ENCODE measurements at regions not wholly inside any gene's neighbourhood (a gene's known extent, or its start where the extent isn't known, plus 50 kb on each side); places are given as distances from the start of the nearest gene placed in this dataset.

GRCh38 chr1:234942012-234942332 lies 186.7 kb downstream of the TOMM20 start:
- Histone ChIP-seq H3K27me3 (replicated peaks; ENCODE audit: insufficient read depth) (no peaks in the 10 kb centered on the region), H3K36me3 (no peaks in the 10 kb centered on the region), H3K27ac (no peak overlapping the region), H3K4me3 (no peak overlapping the region), H3K9me3 (no peaks in the 10 kb centered on the region), H3K4me1 (ENCODE audit: control insufficient read depth in 1 of 2, low read depth in 2 of 2) (peaks cover 4 to 13% of the 10 kb centered on the region in 2 donors)
- no peak for TF ChIP-seq CTCF (IDR thresholded peaks at IDR 0.05)
- DNase-seq (ENCODE audit: low spot score) (no peak), ATAC-seq (ENCODE audit: insufficient number of reproducible peaks, low FRiP score, low read depth) (no peak)

GRCh38 chr1:234941321-234942011 lies 187.2 kb downstream of the TOMM20 start:
- TF ChIP-seq CTCF (IDR thresholded peaks at IDR 0.05) = no peak
- no peaks in the 10 kb centered on the region for H3K36me3 ChIP-seq
- DNase-seq (ENCODE audit: low spot score) (no peak), ATAC-seq (ENCODE audit: insufficient number of reproducible peaks, low FRiP score, low read depth) (no peak)
- no peaks in the 10 kb centered on the region for H3K27me3 ChIP-seq (replicated peaks; ENCODE audit: insufficient read depth)
- no peaks in the 10 kb centered on the region for H3K9me3 ChIP-seq
- no peak overlapping the region for H3K4me3 ChIP-seq
- peaks cover 4 to 13% of the 10 kb centered on the region in 2 donors for H3K4me1 ChIP-seq (ENCODE audit: control insufficient read depth in 1 of 2, low read depth in 2 of 2)
- H3K27ac ChIP-seq = no peak overlapping the region

- DNase-seq (ENCODE audit: low spot score) = no peak
- Histone ChIP-seq H3K36me3 (no peaks in the 10 kb centered on the region), H3K27ac (no peak overlapping the region), H3K27me3 (replicated peaks; ENCODE audit: insufficient read depth) (no peaks in the 10 kb centered on the region), H3K9me3 (no peaks in the 10 kb centered on the region), H3K4me1 (ENCODE audit: control insufficient read depth in 1 of 2, low read depth in 2 of 2) (peaks cover 4 to 13% of the 10 kb centered on the region in 2 donors), H3K4me3 (no peak overlapping the region)
- TF ChIP-seq CTCF (IDR thresholded peaks at IDR 0.05) = no peak
- ATAC-seq (ENCODE audit: insufficient number of reproducible peaks, low FRiP score, low read depth) = no peak
Observed at GRCh38 chr1:234940841-234941240, 187.8 kb downstream of the TOMM20 start.

GRCh38 chr1:234938924-234939323 lies 189.7 kb downstream of the TOMM20 start:
- Histone ChIP-seq H3K27ac (no peak overlapping the region), H3K36me3 (no peaks in the 10 kb centered on the region), H3K4me3 (no peak overlapping the region), H3K9me3 (no peaks in the 10 kb centered on the region), H3K4me1 (ENCODE audit: control insufficient read depth in 1 of 2, low read depth in 2 of 2) (peaks cover 0 to under 1% of the 10 kb centered on the region in 2 donors), H3K27me3 (replicated peaks; ENCODE audit: insufficient read depth) (no peaks in the 10 kb centered on the region)
- no peak for TF ChIP-seq CTCF (IDR thresholded peaks at IDR 0.05)
- DNase-seq (ENCODE audit: low spot score) = no peak
- ATAC-seq (ENCODE audit: insufficient number of reproducible peaks, low FRiP score, low read depth) = no peak

DNA sequence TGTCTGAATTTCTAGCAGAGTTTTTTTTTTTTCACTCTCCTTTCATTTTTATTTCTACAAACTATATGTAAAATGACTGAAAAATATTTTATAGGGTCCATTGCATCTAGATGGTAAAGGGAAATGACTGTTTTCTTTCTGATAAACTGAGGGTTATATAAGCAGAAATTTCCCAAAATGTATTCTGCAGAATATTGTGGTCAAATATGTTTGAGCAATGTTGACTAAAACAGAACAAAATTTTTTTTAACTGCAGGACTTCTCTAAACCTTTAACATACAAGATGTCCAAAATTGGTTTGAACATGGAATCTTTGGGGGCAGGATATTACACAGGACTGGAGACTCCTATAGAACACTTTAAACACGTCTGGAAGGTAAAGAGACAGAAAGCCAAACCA lies 190.5 kb downstream of the TOMM20 start:
- no peaks in the 10 kb centered on the region for H3K9me3 ChIP-seq

More for the DNA sequence above, 190.5 kb downstream of the TOMM20 start:
- Histone ChIP-seq H3K27ac (no peak overlapping the region), H3K4me3 (no peak overlapping the region), H3K4me1 (ENCODE audit: control insufficient read depth in 1 of 2, low read depth in 2 of 2) (peaks cover 8% of the 10 kb centered on the region in 2 donors), H3K27me3 (replicated peaks; ENCODE audit: insufficient read depth) (no peaks in the 10 kb centered on the region), H3K36me3 (no peaks in the 10 kb centered on the region)
- no peak for TF ChIP-seq CTCF (IDR thresholded peaks at IDR 0.05)
- ATAC-seq (ENCODE audit: insufficient number of reproducible peaks, low FRiP score, low read depth) = no peak
- no peak for DNase-seq (ENCODE audit: low spot score)

All from thoracic aorta (tissue), 2 donors.